ENCODE measurements at regions not wholly inside any gene's neighbourhood (a gene's known extent, or its start where the extent isn't known, plus 50 kb on each side); places are given as distances from the start of the nearest gene placed in this dataset.

GRCh38 chr5:166523206-166523605 is 1768.2 kb upstream of the WWC1 start:
- TF ChIP-seq CTCF (IDR thresholded peaks at IDR 0.05) (no peak), POLR2A (IDR thresholded peaks at IDR 0.05) (no peak), POLR2AphosphoS5 (IDR thresholded peaks at IDR 0.05) (no peak), EP300 (IDR thresholded peaks at IDR 0.05; ENCODE audit: low read depth) (no peak)

All from transverse colon (tissue), 4 donors.